ENCODE measurements at regions not wholly inside any gene's neighbourhood (a gene's known extent, or its start where the extent isn't known, plus 50 kb on each side); places are given as distances from the start of the nearest gene placed in this dataset.

GRCh38 chr9:16348531-16348930, 521.9 kb downstream of the BNC2 start:
- H3K4me1 Mint-ChIP-seq (ENCODE audit: low read depth): no peaks in the 10 kb centered on the region
- POLR2A ChIA-PET: no interaction called here
- ATAC-seq (ENCODE audit: poor library complexity): no peak

GRCh38 chr9:16352251-16352650, 518.2 kb downstream of the BNC2 start:
- Mint-ChIP-seq H3K27me3 (no peaks in the 10 kb centered on the region), H3K4me1 (ENCODE audit: low read depth) (no peaks in the 10 kb centered on the region), H3K9me3 (peaks cover 2% of the 10 kb centered on the region), H3K27ac (no peak overlapping the region), H3K36me3 (ENCODE audit: low read depth) (no peaks in the 10 kb centered on the region), H3K4me3 (no peak overlapping the region)
- CTCF ChIA-PET: no interaction called here
- ATAC-seq (ENCODE audit: poor library complexity) (no peak), DNase-seq (no peak)
- H3K4me1 ChIP-seq (ENCODE audit: insufficient read depth, low read length): no peaks in the 10 kb centered on the region
- H3K9me3 ChIP-seq (ENCODE audit: control insufficient read depth in 1 of 2, insufficient read depth in 1 of 2, low read length in 2 of 2): peaks cover 0 to 9% of the 10 kb centered on the region in 2 experiments
- intact Hi-C loops (cut with DNase I, micrococcal nuclease): no loop called here
- POLR2A ChIA-PET: no interaction called here
- H3K36me3 ChIP-seq (ENCODE audit: insufficient read depth, low read length): no peaks in the 10 kb centered on the region
- TF ChIP-seq, protein P1, sequence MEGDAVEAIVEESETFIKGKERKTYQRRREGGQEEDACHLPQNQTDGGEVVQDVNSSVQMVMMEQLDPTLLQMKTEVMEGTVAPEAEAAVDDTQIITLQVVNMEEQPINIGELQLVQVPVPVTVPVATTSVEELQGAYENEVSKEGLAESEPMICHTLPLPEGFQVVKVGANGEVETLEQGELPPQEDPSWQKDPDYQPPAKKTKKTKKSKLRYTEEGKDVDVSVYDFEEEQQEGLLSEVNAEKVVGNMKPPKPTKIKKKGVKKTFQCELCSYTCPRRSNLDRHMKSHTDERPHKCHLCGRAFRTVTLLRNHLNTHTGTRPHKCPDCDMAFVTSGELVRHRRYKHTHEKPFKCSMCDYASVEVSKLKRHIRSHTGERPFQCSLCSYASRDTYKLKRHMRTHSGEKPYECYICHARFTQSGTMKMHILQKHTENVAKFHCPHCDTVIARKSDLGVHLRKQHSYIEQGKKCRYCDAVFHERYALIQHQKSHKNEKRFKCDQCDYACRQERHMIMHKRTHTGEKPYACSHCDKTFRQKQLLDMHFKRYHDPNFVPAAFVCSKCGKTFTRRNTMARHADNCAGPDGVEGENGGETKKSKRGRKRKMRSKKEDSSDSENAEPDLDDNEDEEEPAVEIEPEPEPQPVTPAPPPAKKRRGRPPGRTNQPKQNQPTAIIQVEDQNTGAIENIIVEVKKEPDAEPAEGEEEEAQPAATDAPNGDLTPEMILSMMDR (IDR thresholded peaks at IDR 0.05): no peak
- no peak overlapping the region for H3K27ac ChIP-seq (ENCODE audit: low read depth in 1 of 2, low read length in 2 of 2)
- H3K27me3 ChIP-seq (ENCODE audit: control insufficient read depth in 1 of 2, insufficient read depth in 2 of 2, low read length in 2 of 2): no peaks in the 10 kb centered on the region
- H3K4me3 ChIP-seq (ENCODE audit: low read length): no peak overlapping the region

More at GRCh38 chr9:16348531-16348930, 521.9 kb downstream of the BNC2 start:
- H3K27ac ChIP-seq (ENCODE audit: low read depth in 1 of 2, low read length in 2 of 2): no peak overlapping the region
- no peaks in the 10 kb centered on the region for H3K36me3 Mint-ChIP-seq (ENCODE audit: low read depth)
- H3K4me1 ChIP-seq (ENCODE audit: insufficient read depth, low read length): no peaks in the 10 kb centered on the region
- intact Hi-C loops (cut with DNase I, micrococcal nuclease): no loop called here
- H3K27me3 Mint-ChIP-seq: no peaks in the 10 kb centered on the region
- TF ChIP-seq, protein P1 (IDR thresholded peaks at IDR 0.05): no peak
- peaks cover 2% of the 10 kb centered on the region for H3K9me3 Mint-ChIP-seq
- no peaks in the 10 kb centered on the region for H3K27me3 ChIP-seq (ENCODE audit: control insufficient read depth in 1 of 2, insufficient read depth in 2 of 2, low read length in 2 of 2)
- no peaks in the 10 kb centered on the region for H3K36me3 ChIP-seq (ENCODE audit: insufficient read depth, low read length)
- CTCF ChIA-PET: no interaction called here
- no peaks in the 10 kb centered on the region for H3K9me3 ChIP-seq (ENCODE audit: control insufficient read depth in 1 of 2, insufficient read depth in 1 of 2, low read length in 2 of 2)
- no peak overlapping the region for H3K27ac Mint-ChIP-seq
- no peak overlapping the region for H3K4me3 Mint-ChIP-seq
- DNase-seq: no peak
- H3K4me3 ChIP-seq (ENCODE audit: low read length): no peak overlapping the region

- Mint-ChIP-seq H3K27ac (no peak overlapping the region), H3K36me3 (ENCODE audit: low read depth) (no peaks in the 10 kb centered on the region), H3K9me3 (peaks cover 2% of the 10 kb centered on the region), H3K27me3 (no peaks in the 10 kb centered on the region), H3K4me3 (no peak overlapping the region), H3K4me1 (ENCODE audit: low read depth) (no peaks in the 10 kb centered on the region)
- Histone ChIP-seq H3K9me3 (ENCODE audit: control insufficient read depth in 1 of 2, insufficient read depth in 1 of 2, low read length in 2 of 2) (peaks cover 0 to 9% of the 10 kb centered on the region in 2 experiments), H3K36me3 (ENCODE audit: insufficient read depth, low read length) (no peaks in the 10 kb centered on the region), H3K4me3 (ENCODE audit: low read length) (no peak overlapping the region), H3K4me1 (ENCODE audit: insufficient read depth, low read length) (no peaks in the 10 kb centered on the region), H3K27me3 (ENCODE audit: control insufficient read depth in 1 of 2, insufficient read depth in 2 of 2, low read length in 2 of 2) (no peaks in the 10 kb centered on the region), H3K27ac (ENCODE audit: low read depth in 1 of 2, low read length in 2 of 2) (no peak overlapping the region)
- intact Hi-C loops (cut with DNase I, micrococcal nuclease): no loop called here
- TF ChIP-seq, protein P1 (IDR thresholded peaks at IDR 0.05): no peak
- ChIA-PET CTCF (no interaction called here), POLR2A (no interaction called here)
- DNase-seq (no peak), ATAC-seq (ENCODE audit: poor library complexity) (no peak)
Observed at GRCh38 chr9:16352791-16353401, 517.6 kb downstream of the BNC2 start.

Data from CD4-positive, alpha-beta T cell (primary cell).